Mesendoderm (in vitro differentiated cells): ENCODE measurements at regions not wholly inside any gene's neighbourhood (a gene's known extent, or its start where the extent isn't known, plus 50 kb on each side); places are given as distances from the start of the nearest gene placed in this dataset.

Experiments used
- DNase-seq: peaks from one replicate; pipeline ENCODE4 v3.0.0; 2013
- H2AK5ac ChIP-seq: 2 replicates; pipeline ENCODE4 v1.6.1; 2013; ENCODE audit warnings: low read length, inconsistent platforms
- H2BK120ac ChIP-seq: 2 replicates; pipeline ENCODE4 v1.6.1; 2013; ENCODE audit warnings: low read depth, mild to moderate bottlenecking, low read length, moderate library complexity, mixed read lengths
- H2BK15ac ChIP-seq: replicated peaks from 2 replicates; pipeline ENCODE4 v1.6.1; 2013; ENCODE audit warnings: low read depth, mild to moderate bottlenecking, moderate library complexity
- H2BK5ac ChIP-seq: 2 replicates; pipeline ENCODE4 v1.6.1; 2013; ENCODE audit warnings: low read length, inconsistent platforms
- H3K18ac ChIP-seq: 2 replicates; pipeline ENCODE4 v1.6.1; 2013; ENCODE audit warnings: mild to moderate bottlenecking, low read length, mixed read lengths
- H3K23ac ChIP-seq: one replicate; pipeline ENCODE4 v1.6.1; 2013; ENCODE audit warnings: low read length
- H3K27ac ChIP-seq: 2 replicates; pipeline ENCODE4 v1.5.1; 2013; ENCODE audit warnings: low read depth, mild to moderate bottlenecking, inconsistent platforms, low read length, moderate library complexity
- H3K27me3 ChIP-seq: 2 replicates; pipeline ENCODE4 v1.6.1; 2013; ENCODE audit warnings: low read length, control low read depth, mild to moderate bottlenecking, inconsistent platforms; ENCODE audit not compliant: insufficient read depth, poor library complexity
- H3K36me3 ChIP-seq: 2 replicates; pipeline ENCODE4 v1.6.1; 2013; ENCODE audit warnings: low read length, inconsistent platforms; ENCODE audit not compliant: control insufficient read depth, insufficient read depth
- H3K4ac ChIP-seq: one replicate; pipeline ENCODE4 v1.6.1; 2013; ENCODE audit warnings: low read depth, mild to moderate bottlenecking, low read length, moderate library complexity
- H3K4me1 ChIP-seq: 2 replicates; pipeline ENCODE4 v1.6.1; 2013; ENCODE audit warnings: low read depth, low read length, inconsistent platforms; ENCODE audit not compliant: control insufficient read depth
- H3K4me2 ChIP-seq: 2 replicates; pipeline ENCODE4 v1.6.1; 2013; ENCODE audit warnings: low read length
- H3K4me3 ChIP-seq: 2 replicates; pipeline ENCODE4 v1.5.1; 2013; ENCODE audit warnings: mild to moderate bottlenecking, low read length
- H3K56ac ChIP-seq: one replicate; pipeline ENCODE4 v1.6.1; 2013; ENCODE audit warnings: low read length
- H3K79me1 ChIP-seq: 2 replicates; pipeline ENCODE4 v1.6.1; 2013; ENCODE audit warnings: low read length, inconsistent platforms
- H3K79me2 ChIP-seq: 2 replicates; pipeline ENCODE4 v1.6.1; 2013; ENCODE audit warnings: mild to moderate bottlenecking, low read length; ENCODE audit not compliant: control insufficient read depth, insufficient read depth
- H3K9ac ChIP-seq: 2 replicates; pipeline ENCODE4 v1.6.1; 2013; ENCODE audit warnings: low read length, inconsistent platforms
- H4K5ac ChIP-seq: one replicate; pipeline ENCODE4 v1.6.1; 2013; ENCODE audit warnings: low read length
- H4K8ac ChIP-seq: one replicate; pipeline ENCODE4 v1.6.1; 2013; ENCODE audit warnings: low read depth, mild to moderate bottlenecking, control low read depth, low read length, moderate library complexity
- WGBS: extraction: QIAGEN DNeasy Blood & Tissue Kit; methylation state at CpG from one replicate; pipeline ENCODE4 v1.1.7; 2013; ENCODE audit warnings: low lambda C conversion rate, missing lambda C conversion rate; ENCODE audit not compliant: insufficient coverage; ENCODE audit errors: extremely low coverage; 5-methylcytosine and 5-hydroxymethylcytosine counted together

GRCh38 chr4:162498168-162498567 lies 334.4 kb upstream of the FSTL5 start:
- Histone ChIP-seq H2AK5ac (no peak overlapping the region), H4K5ac (no peak overlapping the region), H3K18ac (no peak overlapping the region), H3K9ac (no peak overlapping the region), H3K4me3 (no peak overlapping the region), H3K27ac (no peak overlapping the region), H3K79me1 (no peaks in the 10 kb centered on the region), H2BK5ac (no peak overlapping the region), H3K79me2 (no peaks in the 10 kb centered on the region), H3K27me3 (no peaks in the 10 kb centered on the region), H3K36me3 (no peaks in the 10 kb centered on the region), H2BK120ac (no peak overlapping the region), H3K4me1 (no peaks in the 10 kb centered on the region), H4K8ac (no peak overlapping the region), H2BK15ac (no peak overlapping the region), H3K23ac (no peak overlapping the region), H3K4me2 (no peak overlapping the region), H3K56ac (no peak overlapping the region), H3K4ac (no peak overlapping the region)
- no peak for DNase-seq
- WGBS, result no CpG with 5 or more reads among the region's 2 CpGs

- H3K79me2 ChIP-seq, result no peaks in the 10 kb centered on the region
- no peak overlapping the region for H3K23ac ChIP-seq
- no peaks in the 10 kb centered on the region for H3K27me3 ChIP-seq
- no peak overlapping the region for H3K27ac ChIP-seq
- H3K18ac ChIP-seq, result no peak overlapping the region
- H2BK5ac ChIP-seq, result no peak overlapping the region
- no peak overlapping the region for H3K4ac ChIP-seq
- H2BK120ac ChIP-seq, result no peak overlapping the region
- H4K5ac ChIP-seq, result no peak overlapping the region
- WGBS, result no CpG with 5 or more reads among the region's 5 CpGs
- no peaks in the 10 kb centered on the region for H3K79me1 ChIP-seq
- no peak overlapping the region for H3K4me2 ChIP-seq
- no peaks in the 10 kb centered on the region for H3K36me3 ChIP-seq
- no peak overlapping the region for H2BK15ac ChIP-seq
- no peak overlapping the region for H3K4me3 ChIP-seq
- no peak overlapping the region for H2AK5ac ChIP-seq
- H4K8ac ChIP-seq, result no peak overlapping the region
- no peak overlapping the region for H3K9ac ChIP-seq
- H3K56ac ChIP-seq, result no peak overlapping the region
- H3K4me1 ChIP-seq, result no peaks in the 10 kb centered on the region
- DNase-seq, result peak; percentile 19
Measured at GRCh38 chr4:162497564-162498167, 333.9 kb upstream of the FSTL5 start.

GRCh38 chr4:162494935-162495334 lies 331.1 kb upstream of the FSTL5 start:
- Histone ChIP-seq H3K4ac (no peak overlapping the region), H3K27ac (no peak overlapping the region), H3K4me1 (no peaks in the 10 kb centered on the region), H4K8ac (no peak overlapping the region), H2BK5ac (no peak overlapping the region), H3K4me3 (no peak overlapping the region), H2BK120ac (no peak overlapping the region), H3K36me3 (no peaks in the 10 kb centered on the region), H3K4me2 (no peak overlapping the region), H3K23ac (no peak overlapping the region), H3K18ac (no peak overlapping the region), H3K79me2 (no peaks in the 10 kb centered on the region), H3K56ac (no peak overlapping the region), H2BK15ac (no peak overlapping the region), H3K9ac (no peak overlapping the region), H3K79me1 (no peaks in the 10 kb centered on the region), H4K5ac (no peak overlapping the region), H3K27me3 (no peaks in the 10 kb centered on the region), H2AK5ac (no peak overlapping the region)
- no CpG with 5 or more reads among the region's 2 CpGs for WGBS
- DNase-seq, result no peak

- H3K27me3 ChIP-seq, result no peaks in the 10 kb centered on the region
- no peak overlapping the region for H3K4ac ChIP-seq
- no peak overlapping the region for H3K23ac ChIP-seq
- no peaks in the 10 kb centered on the region for H3K79me2 ChIP-seq
- H2BK120ac ChIP-seq, result no peak overlapping the region
- H3K56ac ChIP-seq, result no peak overlapping the region
- no peak overlapping the region for H3K9ac ChIP-seq
- H3K4me1 ChIP-seq, result no peaks in the 10 kb centered on the region
- H3K36me3 ChIP-seq, result no peaks in the 10 kb centered on the region
- no peak overlapping the region for H3K27ac ChIP-seq
- H2BK15ac ChIP-seq, result no peak overlapping the region
- DNase-seq, result no peak
- H2AK5ac ChIP-seq, result no peak overlapping the region
- H4K8ac ChIP-seq, result no peak overlapping the region
- H2BK5ac ChIP-seq, result no peak overlapping the region
- H3K79me1 ChIP-seq, result no peaks in the 10 kb centered on the region
- no CpG with 5 or more reads among the region's 6 CpGs for WGBS
- no peak overlapping the region for H4K5ac ChIP-seq
- H3K18ac ChIP-seq, result no peak overlapping the region
- no peak overlapping the region for H3K4me3 ChIP-seq
- H3K4me2 ChIP-seq, result no peak overlapping the region
Measured at GRCh38 chr4:162485486-162485885, 321.7 kb upstream of the FSTL5 start.

GRCh38 chr4:162475246-162475645 lies 311.4 kb upstream of the FSTL5 start:
- Histone ChIP-seq H3K27me3 (no peaks in the 10 kb centered on the region), H2BK5ac (no peak overlapping the region), H2BK120ac (no peak overlapping the region), H3K9ac (no peak overlapping the region), H3K4me2 (no peak overlapping the region), H3K18ac (no peak overlapping the region), H3K79me1 (no peaks in the 10 kb centered on the region), H2AK5ac (no peak overlapping the region), H3K4ac (no peak overlapping the region), H3K23ac (no peak overlapping the region), H3K27ac (no peak overlapping the region), H3K4me3 (no peak overlapping the region), H4K8ac (no peak overlapping the region), H3K4me1 (no peaks in the 10 kb centered on the region), H4K5ac (no peak overlapping the region), H2BK15ac (no peak overlapping the region), H3K36me3 (no peaks in the 10 kb centered on the region), H3K56ac (no peak overlapping the region), H3K79me2 (no peaks in the 10 kb centered on the region)
- no CpG with 5 or more reads among the region's 4 CpGs for WGBS
- no peak for DNase-seq

GRCh38 chr4:162469977-162470376 lies 306.2 kb upstream of the FSTL5 start:
- H3K9ac ChIP-seq, result no peak overlapping the region
- no peak overlapping the region for H3K56ac ChIP-seq
- H3K23ac ChIP-seq, result no peak overlapping the region
- no peak overlapping the region for H3K4ac ChIP-seq
- H3K4me3 ChIP-seq, result no peak overlapping the region
- H3K4me2 ChIP-seq, result no peak overlapping the region
- no peak overlapping the region for H4K8ac ChIP-seq
- H2BK120ac ChIP-seq, result no peak overlapping the region
- no peak overlapping the region for H3K18ac ChIP-seq
- no peaks in the 10 kb centered on the region for H3K4me1 ChIP-seq
- no peak overlapping the region for H2AK5ac ChIP-seq
- H2BK5ac ChIP-seq, result no peak overlapping the region
- no peak overlapping the region for H2BK15ac ChIP-seq
- no peaks in the 10 kb centered on the region for H3K27me3 ChIP-seq
- H3K79me1 ChIP-seq, result no peaks in the 10 kb centered on the region
- no peak for DNase-seq
- H4K5ac ChIP-seq, result no peak overlapping the region
- H3K79me2 ChIP-seq, result no peaks in the 10 kb centered on the region
- H3K27ac ChIP-seq, result no peak overlapping the region
- no peaks in the 10 kb centered on the region for H3K36me3 ChIP-seq
